IMR-90 (cell line): ENCODE measurements at regions not wholly inside any gene's neighbourhood (a gene's known extent, or its start where the extent isn't known, plus 50 kb on each side); places are given as distances from the start of the nearest gene placed in this dataset.

Source experiments
- CEBPB ChIP-seq: IDR thresholded peaks from 2 replicates; pipeline ENCODE4 v1.6.1; 2012; ENCODE audit warnings: low read depth, low read length, improper control_type of control experiment
- CTCF ChIP-seq: conservative IDR thresholded peaks from 2 replicates; pipeline ENCODE4 v1.5.1; 2012; ENCODE audit warnings: mild to moderate bottlenecking, low read depth, low read length, improper control_type of control experiment
- FOS ChIP-seq: fragments of 150-350 bp; IDR thresholded peaks from 2 replicates; pipeline ENCODE4 v1.6.1; 2016; ENCODE audit warnings: low read depth, low read length
- MAZ ChIP-seq: IDR thresholded peaks from 2 replicates; pipeline ENCODE4 v1.6.1; 2012; ENCODE audit warnings: low read depth, mild to moderate bottlenecking, low read length, improper control_type of control experiment, moderate library complexity, borderline replicate concordance
- MXI1 ChIP-seq: IDR thresholded peaks from 2 replicates; pipeline ENCODE4 v1.6.1; 2012; ENCODE audit warnings: low read depth, mild to moderate bottlenecking, low read length, moderate library complexity, borderline replicate concordance
- NFE2L2 ChIP-seq: fragments of 150-350 bp; IDR thresholded peaks from 2 replicates; pipeline ENCODE4 v1.6.1; 2016; ENCODE audit warnings: low read depth, mild to moderate bottlenecking, low read length
- POLR2A ChIP-seq: IDR thresholded peaks from 2 replicates; pipeline ENCODE4 v1.6.1; 2012; ENCODE audit warnings: mild to moderate bottlenecking, low read depth, low read length
- RAD21 ChIP-seq: IDR thresholded peaks from 2 replicates; pipeline ENCODE4 v1.6.1; 2012; ENCODE audit warnings: low read length, improper control_type of control experiment
- RFX5 ChIP-seq: IDR thresholded peaks from 2 replicates; pipeline ENCODE4 v1.8.0; 2012; ENCODE audit warnings: low read depth, mild to moderate bottlenecking, low read length, moderate library complexity

- TF ChIP-seq CTCF (no peak), POLR2A (no peak), NFE2L2 (no peak), CEBPB (no peak), MXI1 (no peak), RFX5 (no peak), MAZ (no peak), RAD21 (no peak), FOS (no peak)
These were observed 873.1 kb upstream of the TMPRSS15 start for GRCh38 chr21:19276665-19277064.
